ENCODE measurements at regions not wholly inside any gene's neighbourhood (a gene's known extent, or its start where the extent isn't known, plus 50 kb on each side); places are given as distances from the start of the nearest gene placed in this dataset.

- Histone ChIP-seq H3K27me3 (ENCODE audit: control insufficient read depth, insufficient read depth, low read length) (no peaks in the 10 kb centered on the region), H3K4me3 (ENCODE audit: low read depth, low read length) (no peak overlapping the region), H3K36me3 (ENCODE audit: control insufficient read depth, insufficient read depth, low read length) (no peaks in the 10 kb centered on the region)
- ChIA-PET CTCF (interaction anchor here (1.1 to 8.5 kb wide), 8 partner anchors 9 to 184 kb away, joined by 3 to 83 read pairs (median 4); partner anchors contain the start of gene GALNT15), POLR2A (no interaction called here)
- no peak for DNase-seq (ENCODE audit: low read depth)
- no peak for TF ChIP-seq CTCF (IDR thresholded peaks at IDR 0.05; ENCODE audit: insufficient read depth, low read depth, low read length)
Measured at GRCh38 chr3:16058521-16058920, 116.0 kb upstream of the GALNT15 start.

- no peak for DNase-seq (ENCODE audit: low read depth)
- no peak for TF ChIP-seq CTCF (IDR thresholded peaks at IDR 0.05; ENCODE audit: insufficient read depth, low read depth, low read length)
- Histone ChIP-seq H3K4me3 (ENCODE audit: low read depth, low read length) (no peak overlapping the region), H3K27me3 (ENCODE audit: control insufficient read depth, insufficient read depth, low read length) (no peaks in the 10 kb centered on the region), H3K36me3 (ENCODE audit: control insufficient read depth, insufficient read depth, low read length) (no peaks in the 10 kb centered on the region)
- ChIA-PET CTCF (interaction anchor here (1.1 to 8.5 kb wide), 9 partner anchors 9 to 183 kb away, joined by 3 to 83 read pairs (median 4); partner anchors contain the start of gene GALNT15), POLR2A (no interaction called here)
Measured at GRCh38 chr3:16059081-16059537, 115.4 kb upstream of the GALNT15 start.

GRCh38 chr3:16059711-16060357 lies 114.6 kb upstream of the GALNT15 start:
- Histone ChIP-seq H3K4me3 (ENCODE audit: low read depth, low read length) (no peak overlapping the region), H3K27me3 (ENCODE audit: control insufficient read depth, insufficient read depth, low read length) (no peaks in the 10 kb centered on the region), H3K36me3 (ENCODE audit: control insufficient read depth, insufficient read depth, low read length) (no peaks in the 10 kb centered on the region)
- DNase-seq (ENCODE audit: low read depth), result no peak
- POLR2A ChIA-PET, result interaction anchor here (0.6 to 1.6 kb wide), 5 partner anchors 9 to 458 kb away, joined by 3 to 6 read pairs (median 3); partner anchors contain the start of genes BTD, GALNT15 and HACL1
- CTCF ChIA-PET, result interaction anchor here (0.7 to 8.5 kb wide), 15 partner anchors 8 to 184 kb away, joined by 3 to 83 read pairs (median 4); partner anchors contain the start of gene GALNT15
- no peak for TF ChIP-seq CTCF (IDR thresholded peaks at IDR 0.05; ENCODE audit: insufficient read depth, low read depth, low read length)

GRCh38 chr3:16060358-16060852 lies 114.1 kb upstream of the GALNT15 start:
- POLR2A ChIA-PET, result interaction anchor here (0.6 to 1.6 kb wide), 8 partner anchors 8 to 459 kb away, joined by 3 to 9 read pairs (median 4); partner anchors contain the start of genes BTD, GALNT15, HACL1 and OXNAD1
- peak; percentile 34 for TF ChIP-seq CTCF (IDR thresholded peaks at IDR 0.05; ENCODE audit: insufficient read depth, low read depth, low read length)
- CTCF ChIA-PET, result interaction anchor here (0.6 to 8.5 kb wide), 15 partner anchors 9 to 183 kb away, joined by 3 to 83 read pairs (median 4); partner anchors contain the start of gene GALNT15
- Histone ChIP-seq H3K27me3 (ENCODE audit: control insufficient read depth, insufficient read depth, low read length) (no peaks in the 10 kb centered on the region), H3K4me3 (ENCODE audit: low read depth, low read length) (no peak overlapping the region), H3K36me3 (ENCODE audit: control insufficient read depth, insufficient read depth, low read length) (no peaks in the 10 kb centered on the region)
- DNase-seq (ENCODE audit: low read depth), result peak; percentile 99

GRCh38 chr3:16060945-16061344 lies 113.5 kb upstream of the GALNT15 start:
- CTCF ChIA-PET, result interaction anchor here (0.6 to 8.5 kb wide), 13 partner anchors 9 to 183 kb away, joined by 3 to 83 read pairs (median 5); partner anchors contain the start of gene GALNT15
- no peak overlapping the region for H3K4me3 ChIP-seq (ENCODE audit: low read depth, low read length)
- DNase-seq (ENCODE audit: low read depth), result no peak

More at GRCh38 chr3:16060945-16061344, 113.5 kb upstream of the GALNT15 start:
- TF ChIP-seq CTCF (IDR thresholded peaks at IDR 0.05; ENCODE audit: insufficient read depth, low read depth, low read length), result no peak
- POLR2A ChIA-PET, result interaction anchor here (0.6 to 1.6 kb wide), 6 partner anchors 8 to 292 kb away, joined by 3 to 9 read pairs (median 4); partner anchors contain the start of genes GALNT15 and OXNAD1
- H3K27me3 ChIP-seq (ENCODE audit: control insufficient read depth, insufficient read depth, low read length), result no peaks in the 10 kb centered on the region
- H3K36me3 ChIP-seq (ENCODE audit: control insufficient read depth, insufficient read depth, low read length), result no peaks in the 10 kb centered on the region
